ENCODE measurements at regions not wholly inside any gene's neighbourhood (a gene's known extent, or its start where the extent isn't known, plus 50 kb on each side); places are given as distances from the start of the nearest gene placed in this dataset.
"Not testable (repeated sequence)": the region's sequence is repeated elsewhere in the genome, so short reads cannot be mapped to it uniquely, and the experiment has no call there.

- Mint-ChIP-seq H3K4me3 (no peak overlapping the region), H3K27me3 (no peaks in the 10 kb centered on the region), H3K27ac (no peak overlapping the region), H3K9me3 (peaks cover 7% of the 10 kb centered on the region), H3K4me1 (no peaks in the 10 kb centered on the region), H3K36me3 (no peaks in the 10 kb centered on the region)
- DNase-seq, result no peak
Observed at GRCh38 chr6:121951123-121951522, 448.3 kb upstream of the HSF2 start.

- no peaks in the 10 kb centered on the region for H3K36me3 Mint-ChIP-seq
- no peaks in the 10 kb centered on the region for H3K27me3 Mint-ChIP-seq
- H3K4me1 Mint-ChIP-seq, result no peaks in the 10 kb centered on the region
- H3K27ac Mint-ChIP-seq, result no peak overlapping the region
- peaks cover 7% of the 10 kb centered on the region for H3K9me3 Mint-ChIP-seq
- no peak overlapping the region for H3K4me3 Mint-ChIP-seq
- DNase-seq, result no peak
Observed at GRCh38 chr6:121951918-121952379, 447.5 kb upstream of the HSF2 start.

GRCh38 chr6:121955401-121955800 lies 444.1 kb upstream of the HSF2 start:
- DNase-seq, H3K27me3 Mint-ChIP-seq, H3K27ac Mint-ChIP-seq, H3K36me3 Mint-ChIP-seq, H3K4me1 Mint-ChIP-seq, H3K4me3 Mint-ChIP-seq, H3K9me3 Mint-ChIP-seq: not testable (repeated sequence)

- Mint-ChIP-seq H3K27ac (no peak overlapping the region), H3K4me1 (peaks cover 7% of the 10 kb centered on the region), H3K36me3 (no peaks in the 10 kb centered on the region), H3K4me3 (no peak overlapping the region), H3K9me3 (peaks cover 5% of the 10 kb centered on the region), H3K27me3 (no peaks in the 10 kb centered on the region)
- no peak for DNase-seq
Observed at GRCh38 chr6:121956782-121957181, 442.7 kb upstream of the HSF2 start.

GRCh38 chr6:121959501-121959900 lies 440.0 kb upstream of the HSF2 start:
- Mint-ChIP-seq H3K27ac (no peak overlapping the region), H3K9me3 (peaks cover 5% of the 10 kb centered on the region), H3K4me3 (no peak overlapping the region), H3K4me1 (peaks cover 7% of the 10 kb centered on the region), H3K36me3 (no peaks in the 10 kb centered on the region), H3K27me3 (no peaks in the 10 kb centered on the region)
- no peak for DNase-seq

GRCh38 chr6:121961619-121962125 lies 437.8 kb upstream of the HSF2 start:
- no peaks in the 10 kb centered on the region for H3K36me3 Mint-ChIP-seq
- H3K9me3 Mint-ChIP-seq, result no peaks in the 10 kb centered on the region
- peaks cover 7% of the 10 kb centered on the region for H3K4me1 Mint-ChIP-seq
- no peak overlapping the region for H3K4me3 Mint-ChIP-seq
- no peak overlapping the region for H3K27ac Mint-ChIP-seq
- DNase-seq, result no peak
- H3K27me3 Mint-ChIP-seq, result no peaks in the 10 kb centered on the region

GRCh38 chr6:121963826-121964225 lies 435.6 kb upstream of the HSF2 start:
- Mint-ChIP-seq H3K4me1 (peaks cover 4% of the 10 kb centered on the region), H3K27ac (no peak overlapping the region)

GRCh38 chr6:121965739-121966138 lies 433.7 kb upstream of the HSF2 start:
- no peaks in the 10 kb centered on the region for H3K36me3 Mint-ChIP-seq
- no peaks in the 10 kb centered on the region for H3K27me3 Mint-ChIP-seq
- no peaks in the 10 kb centered on the region for H3K9me3 Mint-ChIP-seq
- no peak for DNase-seq
- H3K4me1 Mint-ChIP-seq, result no peaks in the 10 kb centered on the region
- H3K4me3 Mint-ChIP-seq, result no peak overlapping the region
- no peak overlapping the region for H3K27ac Mint-ChIP-seq

More at GRCh38 chr6:121963826-121964225, 435.6 kb upstream of the HSF2 start:
- no peaks in the 10 kb centered on the region for H3K27me3 Mint-ChIP-seq
- no peak for DNase-seq
- no peaks in the 10 kb centered on the region for H3K9me3 Mint-ChIP-seq
- H3K36me3 Mint-ChIP-seq, result no peaks in the 10 kb centered on the region
- H3K4me3 Mint-ChIP-seq, result no peak overlapping the region

GRCh38 chr6:121967631-121968030 lies 431.8 kb upstream of the HSF2 start:
- H3K36me3 Mint-ChIP-seq, result no peaks in the 10 kb centered on the region
- DNase-seq, result no peak
- no peaks in the 10 kb centered on the region for H3K27me3 Mint-ChIP-seq
- H3K9me3 Mint-ChIP-seq, result no peaks in the 10 kb centered on the region
- no peaks in the 10 kb centered on the region for H3K4me1 Mint-ChIP-seq
- no peak overlapping the region for H3K4me3 Mint-ChIP-seq
- H3K27ac Mint-ChIP-seq, result no peak overlapping the region

DNA sequence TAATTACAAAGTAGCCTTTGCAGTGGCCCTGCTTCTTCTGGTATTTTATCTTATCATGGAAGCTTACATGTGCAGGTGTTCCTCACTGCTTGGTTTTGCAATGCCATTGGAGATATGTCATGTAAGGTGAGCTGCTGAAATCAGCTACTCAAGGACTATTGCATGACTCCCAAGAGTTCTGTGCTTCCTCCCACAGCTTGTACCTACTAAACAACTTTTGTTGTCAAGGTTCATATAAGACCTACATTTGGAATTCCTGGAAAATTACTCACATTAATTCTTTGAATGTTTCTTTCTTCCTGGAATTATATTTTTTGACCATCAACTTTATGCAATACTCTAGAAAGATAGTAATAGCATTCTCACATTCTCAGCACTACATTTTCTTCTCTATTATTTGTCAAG lies 427.5 kb upstream of the HSF2 start:
- H3K4me1 Mint-ChIP-seq, result peaks cover 2% of the 10 kb centered on the region
- peaks cover 2% of the 10 kb centered on the region for H3K9me3 Mint-ChIP-seq
- no peak for DNase-seq
- no peak overlapping the region for H3K4me3 Mint-ChIP-seq
- no peaks in the 10 kb centered on the region for H3K36me3 Mint-ChIP-seq
- H3K27ac Mint-ChIP-seq, result no peak overlapping the region
- no peaks in the 10 kb centered on the region for H3K27me3 Mint-ChIP-seq

- Mint-ChIP-seq H3K4me1 (no peaks in the 10 kb centered on the region), H3K27me3 (peaks cover 6% of the 10 kb centered on the region), H3K36me3 (no peaks in the 10 kb centered on the region), H3K9me3 (peaks cover 2% of the 10 kb centered on the region), H3K27ac (no peak overlapping the region), H3K4me3 (no peak overlapping the region)
- no peak for DNase-seq
Observed at GRCh38 chr6:121984956-121985355, 414.5 kb upstream of the HSF2 start.

GRCh38 chr6:121993362-121993761 lies 406.1 kb upstream of the HSF2 start:
- no peak for DNase-seq

GRCh38 chr6:121994919-121995318 lies 404.5 kb upstream of the HSF2 start:
- no peak overlapping the region for H3K27ac Mint-ChIP-seq
- no peak overlapping the region for H3K4me3 Mint-ChIP-seq
- DNase-seq, result no peak
- H3K36me3 Mint-ChIP-seq, result no peaks in the 10 kb centered on the region
- H3K9me3 Mint-ChIP-seq, result peaks cover 16% of the 10 kb centered on the region
- H3K4me1 Mint-ChIP-seq, result peaks cover 8% of the 10 kb centered on the region
- no peaks in the 10 kb centered on the region for H3K27me3 Mint-ChIP-seq

More at GRCh38 chr6:121993362-121993761, 406.1 kb upstream of the HSF2 start:
- peaks cover 16% of the 10 kb centered on the region for H3K9me3 Mint-ChIP-seq
- H3K36me3 Mint-ChIP-seq, result no peaks in the 10 kb centered on the region
- peaks cover 8% of the 10 kb centered on the region for H3K4me1 Mint-ChIP-seq
- no peak overlapping the region for H3K27ac Mint-ChIP-seq
- no peak overlapping the region for H3K4me3 Mint-ChIP-seq
- H3K27me3 Mint-ChIP-seq, result no peaks in the 10 kb centered on the region

- H3K9me3 Mint-ChIP-seq, result peaks cover 9% of the 10 kb centered on the region
- H3K4me3 Mint-ChIP-seq, result no peak overlapping the region
- no peaks in the 10 kb centered on the region for H3K27me3 Mint-ChIP-seq
- no peak overlapping the region for H3K27ac Mint-ChIP-seq
- no peaks in the 10 kb centered on the region for H3K4me1 Mint-ChIP-seq
- DNase-seq, result no peak
- H3K36me3 Mint-ChIP-seq, result no peaks in the 10 kb centered on the region
Observed at GRCh38 chr6:121998631-121999030, 400.8 kb upstream of the HSF2 start.

- no peaks in the 10 kb centered on the region for H3K36me3 Mint-ChIP-seq
- H3K4me3 Mint-ChIP-seq, result no peak overlapping the region
- H3K4me1 Mint-ChIP-seq, result no peaks in the 10 kb centered on the region
- H3K27ac Mint-ChIP-seq, result no peak overlapping the region
- peaks cover 4% of the 10 kb centered on the region for H3K9me3 Mint-ChIP-seq
- no peak for DNase-seq
- H3K27me3 Mint-ChIP-seq, result no peaks in the 10 kb centered on the region
Observed at GRCh38 chr6:121999456-122000065, 399.9 kb upstream of the HSF2 start.

DNA sequence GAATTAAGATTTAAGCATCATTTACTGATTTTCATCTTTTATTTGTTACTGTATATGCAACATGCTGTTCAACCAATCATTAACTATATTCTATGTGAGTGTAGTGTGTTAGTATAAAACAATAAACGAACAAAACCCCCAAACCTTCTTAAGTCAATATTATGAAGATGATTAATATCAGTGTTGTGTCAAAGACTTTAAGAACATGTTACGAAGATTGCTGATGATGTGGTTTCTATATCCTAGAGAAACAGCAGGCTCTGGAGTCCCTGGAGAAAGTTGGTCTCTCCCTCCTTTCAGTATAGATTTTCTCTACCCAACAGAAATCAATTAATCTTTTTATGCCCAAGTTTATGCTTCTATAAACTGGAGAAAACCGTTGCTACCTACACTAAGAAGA lies 393.8 kb upstream of the HSF2 start:
- Mint-ChIP-seq H3K4me3 (no peak overlapping the region), H3K9me3 (no peaks in the 10 kb centered on the region), H3K27me3 (peaks cover 3% of the 10 kb centered on the region), H3K36me3 (no peaks in the 10 kb centered on the region), H3K27ac (no peak overlapping the region), H3K4me1 (no peaks in the 10 kb centered on the region)
- DNase-seq, result no peak

Data from activated naive CD8-positive, alpha-beta T cell treated with anti-CD3 and anti-CD28 coated beads for 36 hours (primary cell).